IMR-90 (cell line): ENCODE measurements at regions not wholly inside any gene's neighbourhood (a gene's known extent, or its start where the extent isn't known, plus 50 kb on each side); places are given as distances from the start of the nearest gene placed in this dataset.

Source experiments
- BHLHE40 ChIP-seq: fragments of 150-350 bp; IDR thresholded peaks from 2 replicates; pipeline ENCODE4 v1.6.1; 2016; ENCODE audit warnings: mild to moderate bottlenecking, low read depth, low read length
- FOS ChIP-seq: fragments of 150-350 bp; IDR thresholded peaks from 2 replicates; pipeline ENCODE4 v1.6.1; 2016; ENCODE audit warnings: low read depth, low read length
- MAFK ChIP-seq: IDR thresholded peaks from 2 replicates; pipeline ENCODE4 v1.6.1; 2012; ENCODE audit warnings: low read depth, low read length, improper control_type of control experiment
- POLR2A ChIP-seq: IDR thresholded peaks from 2 replicates; pipeline ENCODE4 v1.6.1; 2012; ENCODE audit warnings: mild to moderate bottlenecking, low read depth, low read length
- RCOR1 ChIP-seq: IDR thresholded peaks from 2 replicates; pipeline ENCODE4 v1.6.1; 2012; ENCODE audit warnings: mild to moderate bottlenecking, low read length, improper control_type of control experiment; ENCODE audit not compliant: insufficient replicate concordance
- TF ChIP-seq, protein P1 (sequence below): conservative IDR thresholded peaks from 2 replicates; pipeline ENCODE4 v1.5.1; 2012; ENCODE audit warnings: mild to moderate bottlenecking, low read depth, low read length, improper control_type of control experiment
- TF ChIP-seq, protein P2 (sequence below): fragments of 150-350 bp; IDR thresholded peaks from 2 replicates; pipeline ENCODE4 v1.6.1; 2017; ENCODE audit warnings: mild to moderate bottlenecking, antibody characterized with exemption, low read length, low read depth

DNA sequence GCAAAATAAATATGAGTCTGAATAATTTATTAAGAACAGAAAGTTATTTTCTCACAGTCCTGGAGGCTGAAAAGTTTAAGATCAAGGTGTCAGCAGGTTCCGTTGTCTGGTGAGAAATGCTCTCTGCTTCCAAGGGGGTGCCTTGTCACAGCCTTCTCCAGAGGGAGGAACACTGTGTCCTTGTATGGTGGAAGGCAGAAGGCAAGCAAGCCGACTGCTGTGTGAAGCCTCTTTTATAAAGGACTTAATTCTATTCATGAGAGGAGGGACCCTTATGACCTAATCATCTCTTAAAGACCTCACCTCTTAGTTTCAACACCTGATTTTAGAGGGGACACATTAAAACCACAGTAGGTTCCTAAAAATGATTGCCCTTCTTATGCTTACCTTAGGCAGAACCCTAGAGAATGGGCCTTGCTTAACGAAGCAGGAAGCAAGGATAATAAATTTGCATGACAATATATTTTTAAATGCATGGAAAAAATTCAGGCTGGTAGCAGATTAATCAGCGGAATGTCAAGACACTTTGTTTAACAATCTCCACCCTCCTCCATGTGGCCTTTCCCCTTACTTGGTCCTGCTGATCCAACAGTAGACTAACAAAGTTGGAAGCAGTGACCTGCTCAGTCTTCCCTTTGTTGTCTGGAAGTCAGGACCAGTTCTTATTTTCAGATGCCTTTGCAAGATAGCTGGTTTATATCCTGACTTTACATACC, 154.9 kb downstream of the DYRK2 start:
- TF ChIP-seq POLR2A (no peak), RCOR1 (no peak), FOS (no peak), MAFK (no peak), BHLHE40 (no peak)
- TF ChIP-seq, protein P1, sequence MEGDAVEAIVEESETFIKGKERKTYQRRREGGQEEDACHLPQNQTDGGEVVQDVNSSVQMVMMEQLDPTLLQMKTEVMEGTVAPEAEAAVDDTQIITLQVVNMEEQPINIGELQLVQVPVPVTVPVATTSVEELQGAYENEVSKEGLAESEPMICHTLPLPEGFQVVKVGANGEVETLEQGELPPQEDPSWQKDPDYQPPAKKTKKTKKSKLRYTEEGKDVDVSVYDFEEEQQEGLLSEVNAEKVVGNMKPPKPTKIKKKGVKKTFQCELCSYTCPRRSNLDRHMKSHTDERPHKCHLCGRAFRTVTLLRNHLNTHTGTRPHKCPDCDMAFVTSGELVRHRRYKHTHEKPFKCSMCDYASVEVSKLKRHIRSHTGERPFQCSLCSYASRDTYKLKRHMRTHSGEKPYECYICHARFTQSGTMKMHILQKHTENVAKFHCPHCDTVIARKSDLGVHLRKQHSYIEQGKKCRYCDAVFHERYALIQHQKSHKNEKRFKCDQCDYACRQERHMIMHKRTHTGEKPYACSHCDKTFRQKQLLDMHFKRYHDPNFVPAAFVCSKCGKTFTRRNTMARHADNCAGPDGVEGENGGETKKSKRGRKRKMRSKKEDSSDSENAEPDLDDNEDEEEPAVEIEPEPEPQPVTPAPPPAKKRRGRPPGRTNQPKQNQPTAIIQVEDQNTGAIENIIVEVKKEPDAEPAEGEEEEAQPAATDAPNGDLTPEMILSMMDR: no peak
- TF ChIP-seq, protein P2, sequence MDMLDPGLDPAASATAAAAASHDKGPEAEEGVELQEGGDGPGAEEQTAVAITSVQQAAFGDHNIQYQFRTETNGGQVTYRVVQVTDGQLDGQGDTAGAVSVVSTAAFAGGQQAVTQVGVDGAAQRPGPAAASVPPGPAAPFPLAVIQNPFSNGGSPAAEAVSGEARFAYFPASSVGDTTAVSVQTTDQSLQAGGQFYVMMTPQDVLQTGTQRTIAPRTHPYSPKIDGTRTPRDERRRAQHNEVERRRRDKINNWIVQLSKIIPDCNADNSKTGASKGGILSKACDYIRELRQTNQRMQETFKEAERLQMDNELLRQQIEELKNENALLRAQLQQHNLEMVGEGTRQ: no peak
